PC-9 (cell line): ENCODE measurements at regions not wholly inside any gene's neighbourhood (a gene's known extent, or its start where the extent isn't known, plus 50 kb on each side); places are given as distances from the start of the nearest gene placed in this dataset.
A peak's percentile ranks its signal among the peaks of the same experiment; 100 is the strongest.

Experiments used
- BruUV-seq: library from RNA; stranded (reverse); fragments of 400-500 nt; replicated peaks from 2 replicates; lab custom pipeline; 2021; lab: Mats Ljungman, UMichigan
- CTCF ChIA-PET: fragments of 300-600 bp; sonication (Branson Sonifier 250); formaldehyde crosslinking; loops from one replicate; lab custom pipeline; 2022; ENCODE audit warnings: antibody characterized with exemption; lab: Charles Lee
- POLR2A ChIA-PET: fragments of 300-600 bp; sonication (Branson Sonifier 250); formaldehyde crosslinking; loops from one replicate; lab custom pipeline; 2022; ENCODE audit warnings: antibody characterized with exemption; ENCODE audit not compliant: unreplicated experiment; lab: Charles Lee
- DNase-seq, 2 experiments: peaks; one replicate each; pipeline versions ENCODE4 v3.0.0 to v3.0.0-alpha.2; 2015 to 2022; ENCODE audit warnings: mixed read lengths in 1 of 2
- H2AFZ ChIP-seq: fragments of 200-600 bp; sonication (generic); 2 replicates; pipeline ENCODE4 v1.8.1; 2017; ENCODE audit warnings: antibody characterized with exemption
- H3F3A ChIP-seq: fragments of 200-600 bp; sonication (generic); 2 replicates; pipeline ENCODE4 v1.8.1; 2017; ENCODE audit warnings: antibody characterized with exemption, mild to moderate bottlenecking, low read depth; ENCODE audit not compliant: insufficient read depth
- H3K27ac ChIP-seq: fragments of 200-600 bp; sonication (generic); 2 replicates; pipeline ENCODE4 v1.6.1; 2016; ENCODE audit warnings: mixed run types
- H3K27me3 ChIP-seq: fragments of 200-600 bp; sonication (generic); 2 replicates; pipeline ENCODE4 v1.6.1; 2016; ENCODE audit warnings: low read depth, mixed run types; ENCODE audit not compliant: insufficient read depth
- H3K36me3 ChIP-seq: fragments of 200-600 bp; sonication (generic); 2 replicates; pipeline ENCODE4 v1.6.1; 2016; ENCODE audit warnings: low read depth, mixed run types
- H3K4me1 ChIP-seq: fragments of 200-600 bp; sonication (generic); replicated peaks from 2 replicates; pipeline ENCODE4 v1.6.1; 2016; ENCODE audit warnings: mixed run types; ENCODE audit not compliant: insufficient read depth
- H3K4me2 ChIP-seq: fragments of 200-600 bp; sonication (generic); 2 replicates; pipeline ENCODE4 v1.6.1; 2017; ENCODE audit warnings: mixed run types
- H3K4me3 ChIP-seq: fragments of 200-600 bp; sonication (generic); 2 replicates; pipeline ENCODE4 v1.6.1; 2016; ENCODE audit warnings: mixed run types
- H3K79me2 ChIP-seq: fragments of 200-600 bp; sonication (generic); 2 replicates; pipeline ENCODE4 v1.6.1; 2017; ENCODE audit warnings: low read depth, mixed run types
- H3K9me2 ChIP-seq: fragments of 200-600 bp; sonication (generic); 2 replicates; pipeline ENCODE4 v1.8.1; 2017; ENCODE audit warnings: mild to moderate bottlenecking; ENCODE audit not compliant: insufficient read depth
- H3K9me3 ChIP-seq: fragments of 200-600 bp; sonication (generic); 2 replicates; pipeline ENCODE4 v1.8.1; 2016; ENCODE audit warnings: low read depth; ENCODE audit not compliant: insufficient read depth
- H4K20me1 ChIP-seq: fragments of 200-600 bp; sonication (generic); 2 replicates; pipeline ENCODE4 v1.8.1; 2017; ENCODE audit not compliant: insufficient read depth
- EZH2 ChIP-seq: fragments of 200-600 bp; sonication (generic); IDR thresholded peaks from 2 replicates; pipeline ENCODE4 v1.8.0; 2017; ENCODE audit warnings: antibody characterized with exemption, low read depth
- intact Hi-C: fragments of 100-400 bp; cut with micrococcal nuclease; formaldehyde crosslinking; loops from one replicate; pipeline ENCODE4 v1.10.0; 2022; ENCODE audit not compliant: unreplicated experiment
- TF ChIP-seq, protein P1 (sequence below): fragments of 200-600 bp; sonication (generic); conservative IDR thresholded peaks from 2 replicates; pipeline ENCODE4 v1.6.1; 2017; ENCODE audit warnings: mixed run types, antibody characterized with exemption, mild to moderate bottlenecking, moderate library complexity

DNA sequence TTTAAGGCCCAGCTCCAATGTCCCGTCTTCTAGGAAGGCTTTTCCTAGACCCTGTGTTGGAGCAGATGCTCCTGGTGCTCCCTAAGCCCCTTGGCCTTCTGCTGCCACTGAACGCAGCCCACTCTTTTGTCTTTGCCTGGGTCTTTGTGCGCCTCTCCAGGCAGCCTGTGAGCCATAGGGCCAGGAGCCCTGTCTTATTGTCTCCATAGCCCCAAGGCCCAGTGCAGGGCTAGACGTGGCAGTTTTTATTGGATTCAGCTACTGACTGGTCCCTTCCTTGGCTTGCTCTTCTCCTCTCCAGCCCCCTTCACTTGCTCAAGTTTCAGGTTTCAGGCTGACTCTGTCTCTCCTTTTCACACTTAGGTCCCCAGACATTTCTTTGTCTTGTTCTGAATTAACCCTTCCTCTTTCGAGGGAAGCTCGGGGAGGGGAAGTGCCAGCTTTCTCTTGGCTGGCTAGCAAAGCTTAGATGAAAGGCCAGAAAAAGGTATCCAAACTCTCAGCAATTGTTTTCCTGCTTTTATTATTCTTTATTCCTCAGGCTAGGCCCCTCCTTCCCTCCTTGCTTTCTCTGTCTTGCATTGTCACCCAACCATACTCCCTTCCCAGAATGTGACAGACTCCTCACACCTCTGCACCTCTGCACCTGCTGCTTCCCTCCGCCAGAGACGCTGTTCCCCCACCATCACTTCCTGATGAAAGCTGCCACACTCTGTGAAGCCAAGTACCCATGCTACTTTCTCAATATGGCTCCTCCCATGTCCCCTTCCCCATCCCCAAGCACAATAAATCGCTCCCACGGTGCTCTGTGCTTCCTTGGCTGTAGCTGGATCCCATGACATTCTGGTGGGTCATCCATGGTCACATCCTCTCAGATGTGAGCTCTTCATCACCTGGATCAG, 101.6 kb upstream of the CPEB4 start:
- no peaks in the 10 kb centered on the region for H3K9me2 ChIP-seq
- H3K4me3 ChIP-seq, result no peak overlapping the region
- H3K36me3 ChIP-seq, result no peaks in the 10 kb centered on the region
- no peaks in the 10 kb centered on the region for H4K20me1 ChIP-seq
- H3K27ac ChIP-seq, result no peak overlapping the region
- H2AFZ ChIP-seq, result no peak overlapping the region
- BruUV-seq, result no TSS peak
- H3K27me3 ChIP-seq, result no peaks in the 10 kb centered on the region
- no peak for DNase-seq
- POLR2A ChIA-PET, result interaction anchor here (0.5 to 0.6 kb wide), 3 partner anchors 22 to 579 kb away, joined by 3 to 5 read pairs (median 3); no protein-coding TSS in a partner anchor
- intact Hi-C loops, result loop anchor here (10.0 kb wide), 1 partner anchor 462 kb away; the partner anchor contains the start of gene STC2
- H3K4me2 ChIP-seq, result no peak overlapping the region
- CTCF ChIA-PET, result no interaction called here
- no peaks in the 10 kb centered on the region for H3K9me3 ChIP-seq
- H3K4me1 ChIP-seq, result peaks cover 49% of the 10 kb centered on the region
- TF ChIP-seq, protein P1, sequence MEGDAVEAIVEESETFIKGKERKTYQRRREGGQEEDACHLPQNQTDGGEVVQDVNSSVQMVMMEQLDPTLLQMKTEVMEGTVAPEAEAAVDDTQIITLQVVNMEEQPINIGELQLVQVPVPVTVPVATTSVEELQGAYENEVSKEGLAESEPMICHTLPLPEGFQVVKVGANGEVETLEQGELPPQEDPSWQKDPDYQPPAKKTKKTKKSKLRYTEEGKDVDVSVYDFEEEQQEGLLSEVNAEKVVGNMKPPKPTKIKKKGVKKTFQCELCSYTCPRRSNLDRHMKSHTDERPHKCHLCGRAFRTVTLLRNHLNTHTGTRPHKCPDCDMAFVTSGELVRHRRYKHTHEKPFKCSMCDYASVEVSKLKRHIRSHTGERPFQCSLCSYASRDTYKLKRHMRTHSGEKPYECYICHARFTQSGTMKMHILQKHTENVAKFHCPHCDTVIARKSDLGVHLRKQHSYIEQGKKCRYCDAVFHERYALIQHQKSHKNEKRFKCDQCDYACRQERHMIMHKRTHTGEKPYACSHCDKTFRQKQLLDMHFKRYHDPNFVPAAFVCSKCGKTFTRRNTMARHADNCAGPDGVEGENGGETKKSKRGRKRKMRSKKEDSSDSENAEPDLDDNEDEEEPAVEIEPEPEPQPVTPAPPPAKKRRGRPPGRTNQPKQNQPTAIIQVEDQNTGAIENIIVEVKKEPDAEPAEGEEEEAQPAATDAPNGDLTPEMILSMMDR, result no peak
- TF ChIP-seq EZH2, result no peak
- H3F3A ChIP-seq, result peaks cover 26% of the 10 kb centered on the region; the same call in 1 of the 2 replicates
- no peaks in the 10 kb centered on the region for H3K79me2 ChIP-seq

DNA sequence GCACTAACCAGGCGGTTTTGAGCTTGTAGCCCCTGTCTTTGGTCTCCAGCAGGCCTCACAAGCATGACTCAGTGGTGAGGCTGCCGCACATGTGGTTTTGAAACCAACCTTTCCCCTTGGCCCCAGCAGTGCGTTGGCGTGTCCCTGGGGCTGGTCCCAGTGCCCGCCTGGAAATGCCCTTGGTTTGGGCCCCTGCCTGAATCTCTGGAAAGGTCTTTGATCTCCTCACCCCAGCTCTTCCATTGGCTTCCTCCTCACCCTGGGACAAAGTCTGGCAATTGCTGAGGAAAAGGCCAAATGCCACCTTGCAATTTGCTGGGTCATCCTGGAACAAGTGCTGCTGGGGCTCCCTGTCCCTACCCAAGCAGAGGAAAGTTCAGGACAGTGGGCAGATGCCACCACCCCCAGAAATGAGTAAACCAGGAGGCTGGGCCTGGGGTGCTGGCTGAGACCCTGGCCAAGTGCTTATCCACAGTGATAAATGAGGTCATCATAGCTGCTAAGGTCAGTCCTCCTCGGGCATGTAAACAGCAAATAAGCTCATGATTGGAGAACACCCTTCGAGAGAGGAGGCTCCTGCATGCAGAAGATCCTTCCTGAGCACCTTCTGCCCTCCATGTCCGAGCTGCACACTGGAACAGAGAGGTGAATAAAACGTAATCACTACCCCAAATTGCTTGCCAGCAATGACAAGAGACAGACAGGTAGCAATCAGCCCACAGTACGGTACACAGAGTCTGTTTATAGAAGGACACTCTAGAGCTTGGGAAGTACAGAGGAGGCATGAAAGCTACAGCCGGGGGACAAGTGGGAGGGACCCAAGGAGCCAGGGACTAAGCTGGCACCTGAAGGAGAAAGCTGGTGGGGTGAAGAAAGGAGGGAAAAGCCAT, 98.9 kb upstream of the CPEB4 start:
- H3K9me2 ChIP-seq, result no peaks in the 10 kb centered on the region
- peak overlapping the region; percentile 46 for H3K4me2 ChIP-seq
- peak; percentile 60 to 68 for DNase-seq
- 0 out of 2 replicates have a peak overlapping the region, but pooled peaks have one; percentile 2 for H2AFZ ChIP-seq
- H3F3A ChIP-seq, result peaks cover 16% of the 10 kb centered on the region; the same call in 1 of the 2 replicates
- intact Hi-C loops, result loop anchor here (10.0 kb wide), 1 partner anchor 464 kb away; the partner anchor contains the start of gene STC2
- ChIA-PET CTCF (interaction anchor here (0.5 to 0.6 kb wide), 2 partner anchors 95 to 528 kb away, joined by 3 to 6 read pairs; no protein-coding TSS in a partner anchor), POLR2A (interaction anchor here (0.7 kb wide), 1 partner anchor 9 kb away, joined by 3 read pairs; no protein-coding TSS in a partner anchor)
- H3K27ac ChIP-seq, result peak overlapping the region; percentile 73
- no peak for TF ChIP-seq EZH2
- TF ChIP-seq, protein P1, result no peak
- H3K9me3 ChIP-seq, result no peaks in the 10 kb centered on the region
- H3K79me2 ChIP-seq, result no peaks in the 10 kb centered on the region
- H3K27me3 ChIP-seq, result no peaks in the 10 kb centered on the region
- H3K4me3 ChIP-seq, result no peak overlapping the region
- H4K20me1 ChIP-seq, result no peaks in the 10 kb centered on the region
- no peaks in the 10 kb centered on the region for H3K36me3 ChIP-seq
- BruUV-seq, result no TSS peak
- H3K4me1 ChIP-seq, result peaks cover 56% of the 10 kb centered on the region

DNA sequence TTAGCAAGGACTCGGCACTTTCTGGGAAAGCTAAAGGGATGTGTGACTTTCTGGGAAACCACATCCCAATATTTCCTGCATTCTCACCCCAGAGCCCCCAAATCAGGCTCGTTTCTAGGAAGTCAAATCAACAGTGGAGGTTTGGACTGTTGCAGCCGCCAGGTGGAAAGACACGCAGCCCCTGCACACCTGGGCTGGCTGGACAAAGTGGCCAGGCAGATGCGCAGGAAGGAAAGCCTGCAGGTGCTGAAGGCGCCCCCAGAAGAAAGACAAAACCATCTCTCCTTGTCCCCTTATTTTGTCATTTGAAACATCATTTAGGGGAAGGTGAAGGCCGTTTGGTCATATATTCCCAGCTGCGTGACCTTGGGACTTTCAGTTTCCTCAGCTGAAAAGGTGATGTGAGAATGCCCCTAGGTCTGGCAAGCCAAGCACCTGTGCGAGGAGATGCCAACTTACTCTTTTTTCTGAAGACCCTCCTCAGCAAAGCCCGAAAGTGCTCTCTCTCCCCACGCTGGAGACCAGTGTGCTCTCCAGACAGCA, 97.9 kb upstream of the CPEB4 start:
- Histone ChIP-seq H3K79me2 (no peaks in the 10 kb centered on the region), H3F3A (peaks cover 21% of the 10 kb centered on the region; the same call in 1 of the 2 replicates), H3K4me2 (no peak overlapping the region; the same call in 1 of the 2 replicates), H3K4me1 (peaks cover 66% of the 10 kb centered on the region), H3K27ac (no peak overlapping the region), H3K4me3 (no peak overlapping the region), H3K9me3 (no peaks in the 10 kb centered on the region), H3K36me3 (no peaks in the 10 kb centered on the region), H2AFZ (no peak overlapping the region), H4K20me1 (no peaks in the 10 kb centered on the region), H3K27me3 (no peaks in the 10 kb centered on the region), H3K9me2 (no peaks in the 10 kb centered on the region)
- ChIA-PET CTCF (interaction anchor here (0.6 kb wide), 1 partner anchor 94 kb away, joined by 6 read pairs; no protein-coding TSS in a partner anchor), POLR2A (no interaction called here)
- TF ChIP-seq EZH2, result no peak
- TF ChIP-seq, protein P1, result no peak
- DNase-seq, result no peak
- BruUV-seq, result no TSS peak
- intact Hi-C loops, result no loop called here
